Anterior cingulate cortex (tissue), 58 donors: ENCODE measurements at regions not wholly inside any gene's neighbourhood (a gene's known extent, or its start where the extent isn't known, plus 50 kb on each side); places are given as distances from the start of the nearest gene placed in this dataset.

Experiments
- DNase-seq, 58 donors: peaks; one replicate each; lab custom pipeline; 2025; lab: John Stamatoyannopoulos, UW

DNA sequence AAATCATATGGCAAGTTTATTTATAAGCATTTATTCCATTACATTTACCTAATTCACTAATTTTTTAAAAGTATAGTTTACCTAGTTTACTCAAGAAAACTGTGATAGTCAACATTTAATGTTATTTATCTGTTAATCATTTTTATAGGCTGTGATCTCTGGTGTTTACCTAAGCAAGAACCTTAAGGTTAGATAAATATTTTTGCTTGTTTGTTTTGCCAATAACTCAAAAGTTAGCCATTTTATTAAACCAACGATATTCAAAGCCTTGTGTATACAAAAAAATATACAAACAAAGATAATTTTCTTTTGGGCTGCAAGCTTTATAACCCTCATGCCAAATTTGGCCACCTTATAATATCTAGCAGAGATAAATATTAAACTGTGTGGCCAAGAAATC is 157.3 kb downstream of the SLCO1B3 start:
- no peak for DNase-seq

DNA sequence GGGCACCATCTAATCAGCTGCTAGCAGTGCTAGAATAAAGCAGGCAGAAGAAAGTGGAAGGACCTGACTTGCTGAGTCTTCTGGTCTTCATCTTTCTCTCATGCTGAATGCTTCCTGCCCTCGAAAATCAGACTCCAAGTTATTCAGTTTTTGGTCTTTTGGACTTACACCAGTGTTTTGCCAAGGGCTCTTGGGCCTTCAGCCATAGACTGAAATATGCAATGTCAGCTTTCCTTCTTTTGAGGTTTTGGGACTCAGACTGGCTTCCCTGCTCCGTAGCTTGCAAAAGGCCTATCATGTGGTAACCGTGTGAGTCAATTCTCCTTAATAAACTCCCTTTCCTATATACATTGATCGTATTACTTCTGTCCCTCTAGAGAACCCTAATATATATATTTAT is 159.3 kb downstream of the SLCO1B3 start:
- DNase-seq: no peak

DNA sequence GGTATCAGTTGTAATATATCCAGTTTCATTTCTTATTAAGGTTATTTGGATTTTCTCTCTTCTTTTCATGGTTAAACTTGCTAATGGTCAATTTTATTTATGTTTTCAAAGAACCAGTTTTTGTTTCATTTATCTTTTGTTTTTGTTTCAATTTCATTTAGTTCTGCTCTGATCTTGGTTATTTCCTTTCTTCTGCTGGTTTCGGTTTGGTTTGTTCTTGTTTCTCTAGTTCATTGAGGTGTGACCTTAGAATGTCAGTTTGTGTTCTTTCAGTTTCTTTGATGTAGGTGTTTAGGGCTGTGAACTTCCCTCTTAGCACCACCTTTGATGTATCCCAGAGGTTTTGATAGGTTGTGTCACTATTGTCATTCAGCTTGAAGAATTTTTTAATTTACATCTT is 145.6 kb upstream of the SLCO1B1 start:
- DNase-seq: no peak

- DNase-seq: no peak
These were observed 129.2 kb upstream of the SLCO1B1 start for GRCh38 chr12:21001778-21002177.

GRCh38 chr12:21025656-21026055 is 105.3 kb upstream of the SLCO1B1 start:
- DNase-seq: no peak

DNA sequence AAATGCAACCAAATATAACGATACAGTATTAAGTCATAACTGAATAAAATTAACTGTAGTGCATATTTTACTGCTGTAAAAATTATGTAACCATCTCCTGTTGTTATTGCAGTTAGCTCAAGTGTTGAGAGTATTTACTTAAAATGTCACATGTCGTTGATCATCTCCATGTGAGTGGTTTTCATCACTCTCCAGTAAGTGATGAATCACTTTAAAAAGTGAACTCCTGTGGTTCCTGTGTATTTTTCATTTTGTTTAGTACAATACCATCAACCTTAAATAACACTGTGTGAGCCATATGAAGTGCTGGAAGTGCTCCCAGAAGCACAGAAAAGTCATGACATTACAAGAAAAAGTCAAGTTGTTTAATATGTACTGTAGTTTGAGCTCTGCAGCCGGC is 104.7 kb upstream of the SLCO1B1 start:
- no peak for DNase-seq

- DNase-seq: peak in 7 of 58 donors; percentile 0 to 46 (median 14)
These were observed 76.7 kb upstream of the SLCO1B1 start for GRCh38 chr12:21054334-21054733.

GRCh38 chr12:21065845-21066244 is 65.1 kb upstream of the SLCO1B1 start:
- no peak for DNase-seq

- DNase-seq: no peak
These were observed 57.9 kb upstream of the SLCO1B1 start for GRCh38 chr12:21073129-21073528.

DNA sequence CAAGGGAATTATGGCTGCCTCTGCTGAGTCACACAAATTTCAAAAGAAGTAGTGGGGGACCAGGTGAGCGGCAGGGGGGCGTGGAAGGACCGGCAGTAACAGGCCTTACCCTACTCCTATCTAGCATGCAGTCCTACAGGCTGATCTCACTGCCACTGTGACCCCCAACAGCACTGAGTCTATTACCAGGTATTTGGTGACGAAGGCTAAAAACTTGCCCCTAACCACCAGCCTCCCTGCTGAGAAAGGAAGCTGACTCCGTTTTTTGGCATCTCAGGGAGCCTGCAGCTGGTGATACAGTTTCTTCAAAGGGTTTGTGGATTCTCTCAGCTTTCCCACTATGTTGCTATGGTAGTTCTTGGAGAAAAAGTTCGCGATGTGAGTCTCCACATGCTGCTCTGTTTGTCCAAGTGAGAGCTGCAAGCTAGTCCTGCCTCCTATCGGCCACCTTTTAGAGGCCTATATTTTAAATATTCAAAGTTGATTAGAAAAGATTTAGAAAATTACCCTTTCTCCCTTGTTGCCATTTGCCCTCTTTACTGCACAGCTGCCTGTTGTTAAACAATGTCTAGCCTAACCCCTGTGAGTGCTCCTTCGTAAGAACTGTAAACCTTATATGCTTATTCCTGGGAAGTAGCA is 57.1 kb upstream of the SLCO1B1 start:
- DNase-seq: no peak
